ENCODE measurements at regions not wholly inside any gene's neighbourhood (a gene's known extent, or its start where the extent isn't known, plus 50 kb on each side); places are given as distances from the start of the nearest gene placed in this dataset.

DNA sequence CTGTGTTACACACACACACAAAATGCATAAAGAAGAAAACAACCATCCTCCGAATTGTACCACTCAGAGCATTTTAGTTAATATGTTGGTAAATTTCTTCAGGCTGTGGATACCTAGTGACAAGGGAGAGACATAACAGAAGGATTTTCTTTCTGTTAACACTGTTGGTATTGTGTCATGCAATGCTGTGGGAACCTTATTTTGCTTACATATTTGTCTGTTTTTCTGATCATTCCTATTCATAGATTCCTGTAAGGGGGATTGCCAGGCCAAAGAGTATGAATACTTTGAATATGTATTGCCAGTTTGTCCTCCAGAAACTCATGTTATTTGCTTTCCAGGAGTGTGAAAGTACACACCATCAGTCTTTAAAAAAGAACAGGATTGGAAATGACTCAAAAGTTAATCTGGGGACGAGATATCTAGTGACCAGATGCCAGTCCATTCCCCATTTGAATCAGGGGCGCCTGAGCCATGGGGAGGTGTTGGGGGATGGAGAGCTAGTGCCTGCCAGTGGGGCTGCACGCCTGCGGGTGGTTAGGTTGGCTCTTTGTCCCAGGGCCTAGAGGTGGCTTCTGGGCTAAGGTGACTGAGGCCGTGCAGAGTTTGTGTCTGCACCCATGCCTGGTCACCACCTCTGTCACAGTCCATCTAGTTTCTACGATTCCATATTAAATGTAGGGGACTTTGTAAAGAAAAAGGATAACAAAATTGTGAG is 142.0 kb downstream of the PTPN20 start:
- no peak for DNase-seq

DNA sequence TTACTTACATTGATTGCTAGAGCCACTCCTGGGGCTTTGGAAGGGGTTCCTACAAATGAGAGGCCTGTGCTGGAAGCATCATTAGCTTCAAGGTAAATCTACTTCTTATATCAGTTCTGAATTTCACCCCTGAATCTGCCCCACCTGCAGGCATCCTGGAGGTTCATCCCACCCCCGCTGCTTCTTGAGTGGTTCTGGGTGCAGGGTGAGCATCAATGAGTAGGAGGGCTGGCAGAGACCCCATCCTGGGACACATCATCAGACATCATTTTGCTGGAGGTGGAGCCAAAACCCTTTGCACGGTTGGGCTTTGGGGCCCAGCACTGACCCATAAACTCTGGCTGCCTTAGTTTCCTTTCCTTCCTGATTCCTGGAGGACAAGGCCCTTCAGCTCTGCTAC is 143.7 kb downstream of the PTPN20 start:
- DNase-seq, result no peak

DNA sequence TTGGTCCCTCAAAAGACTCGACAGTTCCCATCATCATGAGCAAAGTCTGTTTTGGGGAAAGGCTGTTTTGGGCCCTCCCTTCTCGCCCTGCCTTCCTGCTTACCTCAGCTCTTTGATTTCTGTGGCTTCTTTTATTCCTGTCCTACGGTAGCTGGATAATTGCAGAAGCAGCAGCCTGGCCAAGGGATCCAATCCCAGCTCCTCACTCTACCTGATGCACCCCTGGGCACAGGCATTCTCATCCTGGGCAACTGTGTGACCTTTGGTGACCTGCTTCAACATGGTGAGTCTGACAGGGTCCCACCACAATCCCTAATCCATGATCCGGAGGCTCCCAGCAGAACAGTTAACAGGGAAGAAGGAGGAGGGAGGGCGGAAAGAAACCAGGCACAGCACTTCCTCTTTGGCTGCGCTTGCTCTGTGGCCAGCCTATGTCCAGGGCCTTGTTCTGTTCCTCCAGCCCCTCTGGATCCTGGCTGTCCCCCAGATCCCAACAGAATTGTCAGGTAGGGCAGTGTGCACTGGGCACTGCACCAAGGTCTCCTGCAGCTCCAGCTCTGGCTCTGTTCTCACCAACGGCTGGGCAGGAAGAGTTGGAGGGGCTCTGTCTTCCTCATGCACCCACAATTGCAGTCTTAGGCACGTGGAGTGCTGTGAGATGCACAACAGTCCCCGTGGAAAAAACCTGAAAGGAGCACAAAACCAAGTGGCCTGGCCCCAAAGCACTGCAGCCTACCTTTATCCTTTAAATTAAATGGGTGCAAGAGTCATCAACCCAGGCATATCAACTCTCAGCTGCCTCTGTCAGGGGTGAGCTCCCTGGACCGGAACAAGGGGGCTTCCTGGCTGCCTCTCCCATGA is 144.4 kb downstream of the PTPN20 start:
- DNase-seq, result no peak

DNA sequence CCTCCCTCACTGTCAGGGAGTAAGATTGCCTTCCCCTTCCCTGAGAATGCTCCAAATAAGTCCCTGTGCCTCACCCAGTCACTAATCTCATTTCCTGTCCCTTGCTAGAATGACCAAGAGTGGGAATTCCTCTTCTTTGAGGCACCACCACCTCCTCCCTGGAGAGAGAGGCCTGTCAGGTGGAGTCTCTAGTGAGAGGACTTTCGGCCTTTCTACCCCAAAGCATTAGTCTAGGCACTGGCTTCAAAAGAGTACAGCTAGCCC is 145.0 kb downstream of the PTPN20 start:
- no peak for DNase-seq

DNA sequence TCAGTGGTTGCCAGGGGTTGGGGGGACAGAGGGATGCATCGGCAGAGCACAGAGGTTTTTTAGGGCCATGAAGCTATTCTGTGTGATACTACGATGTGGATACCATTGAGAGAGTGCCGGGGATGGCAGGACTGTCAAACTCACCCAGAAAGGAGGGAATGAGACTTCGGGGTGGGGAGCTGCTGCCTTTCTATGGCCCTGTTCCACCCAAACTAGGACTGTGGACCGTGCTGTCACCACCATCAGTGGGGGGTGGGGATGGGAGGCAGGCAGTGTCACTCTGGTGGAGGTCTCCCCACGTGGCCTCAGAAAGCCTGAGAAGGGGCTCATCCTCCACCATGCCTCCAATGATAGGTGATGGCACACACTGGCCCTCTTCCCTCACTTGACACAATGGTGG is 146.2 kb downstream of the PTPN20 start:
- DNase-seq, result no peak

DNA sequence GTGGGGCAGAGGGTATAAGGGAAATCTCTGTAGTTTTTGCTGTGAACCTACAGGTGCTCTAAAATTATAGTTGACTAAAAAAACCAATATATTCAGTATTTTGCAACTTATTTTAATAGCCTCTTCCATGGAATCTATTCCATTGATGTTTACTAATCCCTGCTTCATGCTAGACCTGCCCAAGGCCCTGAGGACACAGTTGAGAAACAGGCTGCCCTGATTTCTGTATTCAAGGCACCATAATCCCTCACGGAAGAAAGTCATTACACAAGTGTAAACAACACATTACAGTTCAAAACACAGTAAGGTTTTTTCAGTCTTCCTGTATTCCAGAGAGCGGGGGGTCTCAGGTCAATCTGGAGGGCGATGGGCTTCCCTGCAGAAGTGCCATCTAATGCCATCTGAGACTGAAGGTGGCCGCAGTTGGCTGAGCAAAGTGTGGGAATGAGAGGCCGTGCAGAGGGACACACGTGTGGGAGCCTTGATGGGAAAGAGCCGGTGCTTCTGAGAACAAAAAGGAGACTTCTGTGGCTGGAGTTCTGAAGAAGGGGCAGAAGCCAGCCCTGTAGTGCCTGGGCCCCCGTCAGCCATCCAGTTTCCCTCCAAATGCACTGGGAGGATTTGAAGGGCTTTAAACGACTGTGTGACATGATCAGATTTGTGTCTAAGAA is 146.9 kb downstream of the PTPN20 start:
- no peak for DNase-seq

DNA sequence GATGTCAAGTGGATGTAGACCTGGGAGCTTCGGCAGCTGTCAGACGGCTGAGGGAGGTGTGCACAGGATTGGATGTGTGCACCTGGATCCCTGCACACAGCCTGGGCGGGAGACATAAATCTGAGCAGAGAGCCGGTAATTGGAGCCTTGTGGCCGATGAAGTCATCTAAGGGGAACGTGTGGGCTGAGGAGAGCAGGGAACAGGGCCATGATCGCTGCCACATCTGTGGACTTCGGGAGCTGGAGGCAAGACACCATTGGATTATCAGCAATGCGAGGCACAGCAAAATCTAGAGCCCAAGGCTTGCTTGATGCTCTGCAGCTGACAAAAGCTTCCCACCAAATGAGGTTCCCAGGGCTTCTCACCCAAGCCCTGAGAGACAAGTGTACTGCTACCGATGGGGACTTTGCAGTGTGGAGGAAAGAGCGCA is 147.7 kb downstream of the PTPN20 start:
- DNase-seq, result no peak

DNA sequence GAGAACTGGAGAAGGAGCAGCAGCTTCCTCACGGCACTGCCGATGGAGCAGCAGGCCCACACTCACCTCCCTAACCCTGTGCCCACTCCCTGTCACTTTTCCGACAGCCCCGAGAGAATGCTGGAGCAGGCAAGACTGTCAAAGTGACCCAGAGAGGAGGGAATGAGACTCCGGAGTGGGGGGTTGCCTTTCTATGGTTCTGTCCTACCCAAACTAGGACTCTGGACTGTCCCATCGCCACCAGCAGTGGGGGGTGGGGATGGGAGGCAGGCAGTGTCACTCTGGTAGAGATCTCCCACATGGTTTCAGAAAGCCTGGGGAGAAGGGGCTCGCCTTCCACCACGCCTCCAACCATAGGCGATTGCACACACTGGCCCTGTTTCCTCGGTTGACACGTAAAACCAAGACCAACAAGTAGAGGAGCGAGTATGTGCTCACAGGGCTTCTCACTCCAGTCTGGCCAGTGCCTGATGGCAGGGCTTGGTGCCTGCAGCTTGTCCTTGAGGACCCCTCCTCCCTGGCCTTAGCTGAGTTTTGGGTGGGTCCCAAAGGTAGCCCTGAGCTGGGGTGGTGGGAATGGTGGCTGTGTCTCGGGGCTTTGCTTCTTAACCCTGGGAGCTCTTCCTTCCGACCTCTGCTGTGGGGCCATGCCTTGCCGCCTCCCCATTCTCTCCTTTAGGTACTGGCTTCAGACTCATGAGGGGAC is 148.5 kb downstream of the PTPN20 start:
- DNase-seq, result no peak

DNA sequence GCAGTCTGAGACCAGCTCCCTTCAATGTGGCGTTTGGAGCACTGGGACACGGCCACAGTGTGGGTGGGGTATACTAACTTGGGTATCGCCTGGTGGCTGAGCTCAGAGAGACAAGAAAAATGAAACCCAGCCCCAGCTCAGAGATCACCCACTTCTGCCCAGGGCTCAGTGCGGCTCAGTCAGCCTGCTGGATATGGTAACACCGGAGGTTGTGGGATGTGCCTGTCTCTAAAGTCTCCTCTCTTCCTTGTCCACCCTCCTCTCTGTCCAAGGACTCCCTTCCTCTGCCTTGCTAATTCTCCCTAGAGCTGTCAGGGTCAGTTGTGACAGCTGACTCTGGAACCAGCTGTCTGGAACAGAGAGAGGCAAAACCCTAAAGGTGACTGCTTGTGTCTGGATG is 149.1 kb downstream of the PTPN20 start:
- DNase-seq, result no peak

DNA sequence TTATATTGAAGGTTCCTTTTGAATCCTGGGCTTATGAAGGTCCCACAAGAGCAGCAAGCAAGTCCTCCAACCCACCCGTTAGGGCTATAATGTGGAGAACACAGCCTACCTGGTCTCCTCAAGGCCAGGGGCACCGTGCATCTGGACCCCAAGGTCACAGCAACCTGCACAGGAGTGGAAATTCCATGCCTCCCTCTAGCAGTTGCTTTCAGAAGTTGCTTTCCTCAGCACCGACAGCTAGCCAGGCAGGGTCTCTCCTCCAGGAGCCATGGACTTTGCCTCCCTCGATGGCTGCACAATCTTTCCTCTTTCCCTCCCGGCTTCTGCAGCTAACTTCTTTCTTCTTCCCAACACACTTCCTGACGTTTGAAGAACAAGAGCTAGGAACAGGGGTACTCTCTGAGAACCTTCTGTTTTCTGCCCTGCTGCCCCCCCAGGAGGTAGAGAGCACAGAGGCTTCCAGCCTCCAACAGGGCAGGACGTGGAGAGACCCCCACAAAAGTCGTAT is 149.8 kb downstream of the PTPN20 start:
- no peak for DNase-seq

DNA sequence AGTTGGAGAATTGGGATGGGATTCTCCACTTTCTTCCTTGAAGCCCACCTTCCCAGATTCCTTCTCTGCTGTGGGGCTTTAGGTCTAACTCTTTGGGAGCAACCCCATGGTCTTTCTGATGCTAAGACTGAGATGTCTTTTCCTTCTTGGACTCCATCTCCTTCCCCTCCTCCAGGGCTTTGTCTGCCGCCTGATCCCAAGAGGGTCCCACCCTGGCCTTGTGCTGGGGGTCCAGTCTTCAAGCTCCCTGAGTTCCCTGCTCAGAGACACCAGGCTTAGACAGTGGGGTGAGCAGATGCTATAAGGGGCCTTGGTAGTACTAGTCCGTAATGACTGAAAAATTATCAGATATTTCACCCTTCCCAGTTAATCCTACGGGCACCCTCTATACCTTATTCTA is 150.5 kb downstream of the PTPN20 start:
- no peak for DNase-seq

DNA sequence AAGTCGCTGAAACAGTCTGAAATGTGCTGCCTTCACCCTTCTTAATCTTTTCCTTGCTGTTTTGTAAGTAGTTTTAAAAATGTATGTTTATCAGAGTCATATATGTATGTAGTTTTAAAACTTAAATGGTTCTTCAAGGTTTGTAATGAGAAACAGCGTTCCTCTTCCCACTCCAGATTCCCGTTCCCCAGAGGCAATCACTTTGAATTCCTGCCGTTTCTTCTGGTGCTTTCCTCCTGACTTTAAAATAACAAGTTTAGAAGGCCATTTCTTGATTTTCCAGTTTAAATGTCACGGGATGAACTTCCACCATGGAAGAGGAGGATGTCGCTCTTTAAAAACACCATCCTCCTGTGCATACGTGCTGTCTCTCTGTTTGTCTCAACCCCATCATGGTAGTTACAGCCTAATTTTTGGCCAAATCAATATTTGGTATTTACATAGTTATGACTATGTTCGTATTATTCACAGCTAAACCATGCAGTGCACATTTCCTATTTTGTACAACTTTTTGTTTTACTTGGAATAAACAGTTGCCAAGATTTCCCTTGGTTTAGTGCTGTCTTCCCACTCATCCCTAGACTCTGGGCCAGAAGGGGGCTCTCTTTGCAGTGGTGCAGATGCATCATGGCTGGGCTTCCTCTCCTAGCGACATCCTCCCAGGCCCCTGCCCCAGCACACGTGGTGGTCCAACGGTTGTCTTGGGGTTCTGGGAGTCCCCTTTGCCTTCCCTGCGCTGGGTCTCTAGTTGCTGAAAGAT is 151.4 kb downstream of the PTPN20 start:
- peak; percentile 43 for DNase-seq

DNA sequence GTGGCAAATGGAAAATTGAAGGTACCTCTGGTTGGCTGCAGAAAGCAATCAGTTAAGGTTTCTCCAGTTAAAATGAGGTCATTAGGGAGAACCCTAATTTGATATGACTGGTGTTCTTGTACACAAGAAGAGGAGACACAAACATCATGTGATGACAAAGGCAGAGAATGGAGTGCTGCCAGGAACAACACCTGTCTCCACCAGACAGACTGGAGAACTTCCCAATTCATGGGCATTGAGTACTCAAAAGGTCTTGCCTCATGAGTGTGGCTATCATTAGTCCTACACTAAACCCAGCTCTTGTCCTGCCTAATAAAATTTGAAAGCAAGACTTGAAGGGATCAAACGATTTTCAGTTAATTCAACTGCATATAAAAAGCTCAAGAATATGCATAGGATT is 152.6 kb downstream of the PTPN20 start:
- no peak for DNase-seq

DNA sequence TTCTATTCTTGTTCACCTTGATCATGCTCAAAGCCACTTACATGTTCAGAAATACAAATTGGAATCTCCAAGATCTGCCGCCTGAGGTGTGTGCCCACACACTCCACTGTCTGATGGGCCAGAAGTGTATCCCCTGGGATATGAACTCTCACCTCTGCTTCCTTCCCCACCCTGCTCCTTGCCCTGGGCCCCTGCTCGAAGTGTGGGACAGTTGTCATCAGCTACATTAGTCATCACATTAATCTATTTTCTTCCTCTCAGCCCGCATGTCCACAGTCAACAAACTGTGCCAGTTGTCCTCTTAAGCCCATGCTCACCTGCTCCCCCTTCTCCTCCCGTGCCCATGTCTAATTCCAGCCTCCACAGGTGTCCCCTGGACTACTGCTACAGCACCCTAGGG is 154.7 kb downstream of the PTPN20 start:
- no peak for DNase-seq

DNA sequence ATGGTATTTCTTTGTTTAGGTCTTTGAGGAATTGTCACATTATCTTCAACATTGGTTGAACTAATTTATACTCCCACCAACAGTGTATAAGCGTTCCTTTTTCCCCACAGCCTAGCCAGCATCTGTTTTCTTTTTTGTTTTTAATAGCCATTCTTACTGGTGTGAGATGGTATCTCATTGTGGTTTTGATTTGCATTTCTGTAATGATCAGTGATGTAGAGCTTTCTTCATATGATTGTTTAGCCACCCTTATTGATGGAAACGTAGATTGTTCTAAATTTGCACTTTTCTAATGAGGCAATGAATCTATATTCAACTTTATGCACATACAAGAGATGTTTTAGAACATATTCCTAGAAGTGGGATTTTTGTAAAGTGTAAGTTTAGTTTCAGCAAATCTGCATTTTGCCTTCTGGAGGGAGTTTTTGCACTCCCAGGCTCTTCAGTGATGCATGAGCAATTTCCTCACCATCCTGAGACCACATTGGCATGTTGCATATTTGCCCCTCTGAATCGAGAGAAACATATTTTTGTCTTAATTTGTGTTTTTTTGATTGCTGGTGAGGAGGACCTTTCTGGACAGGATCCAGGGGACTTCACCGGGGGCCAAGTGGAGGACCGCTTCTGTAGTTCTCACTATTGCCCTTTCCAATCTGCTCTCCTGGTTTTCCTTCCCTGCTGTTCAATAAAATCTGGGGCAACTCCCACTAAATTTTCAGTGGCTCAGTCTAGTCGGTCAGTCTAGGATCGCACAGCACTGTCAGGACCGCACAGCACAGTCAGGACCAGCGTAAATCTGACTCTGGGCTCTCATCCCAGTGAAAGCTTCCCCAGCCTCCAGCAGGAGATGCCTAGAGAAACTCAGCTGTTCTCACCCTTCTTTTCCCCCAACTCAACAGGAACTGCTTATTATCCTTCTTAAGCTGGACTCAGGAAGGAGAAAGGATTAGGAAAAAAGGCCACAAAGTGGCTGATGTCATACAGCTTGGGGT is 157.0 kb downstream of the PTPN20 start:
- no peak for DNase-seq

DNA sequence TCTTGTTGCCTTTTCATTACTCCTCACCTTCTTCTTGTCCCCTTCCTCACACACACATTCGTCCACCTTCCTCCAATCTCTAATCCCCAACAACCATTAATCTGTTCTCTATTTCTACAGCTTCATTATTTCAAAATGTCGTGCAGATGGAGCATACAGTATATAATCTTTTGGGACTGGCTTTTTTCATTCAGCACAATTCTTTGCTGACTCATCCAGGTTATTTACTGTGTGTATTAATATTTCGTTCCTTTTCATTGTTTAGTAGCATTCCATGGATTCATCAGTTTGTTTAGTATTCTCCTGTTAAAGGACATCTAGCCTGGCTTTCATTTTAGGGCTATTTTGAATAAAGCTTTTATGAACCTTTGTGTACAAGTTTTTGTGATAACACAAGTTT is 159.3 kb downstream of the PTPN20 start:
- DNase-seq, result no peak

DNA sequence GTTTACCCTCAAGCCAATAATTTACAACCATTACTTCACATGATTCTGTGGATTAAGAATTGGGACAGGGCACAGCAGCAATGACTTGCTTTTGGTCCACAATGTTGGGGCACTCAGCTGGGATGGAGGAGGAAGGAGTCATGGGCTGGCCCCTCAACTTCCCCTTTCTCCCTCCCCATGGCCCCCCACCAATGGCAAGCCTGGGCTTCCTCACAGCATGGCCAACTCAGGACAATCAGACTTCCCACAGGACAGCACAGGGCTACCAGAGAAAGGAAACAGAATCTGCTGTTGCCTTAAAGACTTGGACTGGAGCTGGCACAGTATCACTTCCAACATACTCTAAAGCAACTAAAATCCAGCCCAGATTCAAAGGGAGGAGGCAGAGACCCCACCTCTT is 160.7 kb downstream of the PTPN20 start:
- no peak for DNase-seq

DNA sequence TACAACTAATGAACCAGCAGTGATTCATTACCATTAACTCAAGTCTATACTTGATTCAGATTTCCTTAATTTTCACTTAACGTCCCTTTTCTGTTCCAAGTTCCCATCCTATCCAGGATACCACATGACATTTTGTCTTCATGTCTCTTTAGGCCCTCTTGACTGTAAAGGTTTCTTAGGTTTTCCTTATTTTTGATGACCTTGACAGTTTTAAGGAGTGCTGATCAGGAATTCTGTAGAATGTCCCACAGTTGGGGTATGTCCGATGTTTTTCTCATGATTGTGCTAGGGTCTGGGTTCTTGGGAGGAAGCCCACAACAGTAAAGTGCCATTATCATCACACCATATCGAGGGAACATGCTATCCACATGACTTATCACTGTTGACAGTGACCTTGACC is 162.7 kb downstream of the PTPN20 start:
- no peak for DNase-seq

DNA sequence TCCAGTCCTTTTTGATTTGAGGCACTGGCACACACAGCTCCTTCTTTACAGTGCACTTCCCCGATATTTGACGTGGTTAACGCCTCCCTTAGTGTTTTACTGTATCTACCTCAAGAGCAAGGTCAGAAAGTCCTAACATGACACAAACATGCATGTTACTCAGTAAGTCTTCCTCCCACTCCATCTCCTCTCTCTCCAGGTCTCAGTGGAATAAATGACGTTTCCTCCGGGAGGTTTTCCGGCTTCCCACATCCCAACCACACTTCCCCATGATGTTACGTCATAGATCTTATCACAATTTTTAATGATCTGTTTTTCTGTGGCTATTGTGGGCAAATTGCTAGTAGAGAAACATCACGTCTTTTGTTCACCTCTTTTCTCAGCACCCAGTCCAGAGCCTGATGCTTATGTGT is 165.7 kb downstream of the PTPN20 start:
- DNase-seq, result peak; percentile 4

DNA sequence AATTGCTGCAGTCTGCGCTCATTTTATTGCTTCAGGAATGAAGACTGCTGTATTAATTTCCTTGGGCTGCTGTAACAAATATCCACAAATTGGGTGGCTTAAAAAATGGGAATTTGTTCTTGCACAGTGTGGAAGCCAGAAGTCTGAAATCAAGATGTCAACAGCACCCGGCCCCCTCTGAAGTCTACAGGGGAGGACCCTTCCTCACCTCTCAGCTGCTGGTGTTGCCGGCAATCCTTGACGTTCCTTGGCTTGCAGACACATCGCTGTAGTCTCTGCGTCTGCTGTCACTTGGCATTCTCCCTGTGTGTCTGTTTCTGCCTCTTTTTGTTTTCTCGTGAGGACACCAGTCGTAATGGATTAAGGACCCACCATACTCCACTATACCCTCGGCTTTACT is 166.2 kb downstream of the PTPN20 start:
- DNase-seq, result no peak

DNA sequence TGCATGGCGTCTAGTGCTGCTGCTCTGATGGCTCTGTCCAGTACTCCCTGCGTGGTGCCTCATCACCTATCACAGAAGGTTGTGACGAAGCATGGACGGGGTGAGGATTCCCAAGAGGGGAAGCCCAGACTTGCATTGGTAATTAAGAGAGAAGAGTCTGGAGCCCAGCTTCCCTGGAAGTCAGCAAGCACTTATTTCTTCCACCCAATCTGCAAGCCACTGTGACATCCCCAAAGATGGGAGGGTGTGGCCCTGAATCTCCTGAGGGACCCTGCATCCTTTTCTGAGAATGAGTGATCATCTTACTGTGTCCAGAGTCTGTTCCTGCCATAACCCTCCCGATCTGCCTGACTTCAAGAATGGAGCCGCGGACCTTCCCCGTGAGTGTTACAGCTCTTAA is 166.7 kb downstream of the PTPN20 start:
- DNase-seq, result no peak
